ENCODE measurements at regions not wholly inside any gene's neighbourhood (a gene's known extent, or its start where the extent isn't known, plus 50 kb on each side); places are given as distances from the start of the nearest gene placed in this dataset.

GRCh38 chr6:14616656-14617055 is 499.1 kb downstream of the CD83 start:
- Histone ChIP-seq H3K4me1 (ENCODE audit: insufficient read depth, low read length) (peaks cover 17% of the 10 kb centered on the region), H3K36me3 (replicated peaks in 1 of 2; ENCODE audit: control insufficient read depth in 1 of 2, insufficient read depth in 2 of 2, low read length in 2 of 2) (no peaks in the 10 kb centered on the region), H3K27me3 (ENCODE audit: control insufficient read depth in 1 of 2, insufficient read depth in 2 of 2, low read length in 2 of 2) (peaks cover 0 to 4% of the 10 kb centered on the region in 2 experiments; a peak in 1 of 5 replicates), H3K79me2 (ENCODE audit: insufficient read depth, low read length) (no peaks in the 10 kb centered on the region), H3K4me3 (replicated peaks in 1 of 3; ENCODE audit: insufficient read depth in 1 of 3, low read depth in 2 of 3, low read length in 3 of 3) (no peak overlapping the region), H3K4me2 (ENCODE audit: low read depth, low read length) (no peak overlapping the region), H4K20me1 (ENCODE audit: insufficient read depth, low read length) (no peaks in the 10 kb centered on the region), H3K9ac (ENCODE audit: insufficient read depth, low read depth, low read length) (no peak overlapping the region), H2AFZ (ENCODE audit: low read length) (no peak overlapping the region), H3K27ac (ENCODE audit: extremely low read length, insufficient read depth, low read length) (no peak overlapping the region), H3K9me3 (ENCODE audit: low read length) (peaks cover 10% of the 10 kb centered on the region; the same call in 1 of the 2 replicates)
- ATAC-seq (no peak), FAIRE-seq (no peak), DNase-seq (ENCODE audit: low spot score) (no peak)
- no TSS peak for BruUV-seq (replicated peaks)
- in situ Hi-C loops (cut with HindIII; ENCODE audit: extremely low pct_ligation_motif_present, low pct_unique_long_range_greater_than_20kb), result no loop called here
- intact Hi-C loops (cut with micrococcal nuclease; ENCODE audit: unreplicated experiment), result no loop called here
- WGBS (ENCODE audit: low lambda C conversion rate), result 47% methylated on average over 9 of the region's 9 CpGs
- ChIA-PET CTCF (ENCODE audit: low intra/inter-chr PET ratio, low total read pairs) (no interaction called here), POLR2A (no interaction called here)
- TF ChIP-seq ZSCAN29 (CRISPR knock-in tag; conservative IDR thresholded peaks at IDR 0.05), result no peak
- TF ChIP-seq NFAT5 (CRISPR knock-in tag; IDR thresholded peaks at IDR 0.05), result no peak
- TF ChIP-seq ATF2 (CRISPR knock-in tag; IDR thresholded peaks at IDR 0.05), result no peak
- no peak for TF ChIP-seq CREB3 (CRISPR knock-in tag; IDR thresholded peaks at IDR 0.05)
- TF ChIP-seq TCF7L2 (IDR thresholded peaks at IDR 0.05; ENCODE audit: low read depth, low read length), result no peak
- TF ChIP-seq ZNF350 (CRISPR knock-in tag; IDR thresholded peaks at IDR 0.05; ENCODE audit: borderline replicate concordance, low read depth), result no peak
- no peak for TF ChIP-seq POLR2A (IDR thresholded peaks at IDR 0.05; ENCODE audit: insufficient read depth in 1 of 2, low read depth in 2 of 2, low read length in 2 of 2)
- no peak for TF ChIP-seq NFE2 (CRISPR knock-in tag; IDR thresholded peaks at IDR 0.05)
- TF ChIP-seq SSRP1 (CRISPR knock-in tag; IDR thresholded peaks at IDR 0.05), result no peak
- no peak for TF ChIP-seq GLI4 (CRISPR knock-in tag; IDR thresholded peaks at IDR 0.05; ENCODE audit: borderline replicate concordance)
- TF ChIP-seq ZBED4 (CRISPR knock-in tag; IDR thresholded peaks at IDR 0.05; ENCODE audit: borderline replicate concordance), result no peak
- no peak for TF ChIP-seq MXD3 (CRISPR knock-in tag; IDR thresholded peaks at IDR 0.05)
- TF ChIP-seq MAFF (IDR thresholded peaks at IDR 0.05; ENCODE audit: low read depth, low read length), result no peak

All from HepG2 (cell line).